Mesothelial cell of epicardium (in vitro differentiated cells): ENCODE measurements at regions not wholly inside any gene's neighbourhood (a gene's known extent, or its start where the extent isn't known, plus 50 kb on each side); places are given as distances from the start of the nearest gene placed in this dataset.

ENCODE experiments used
- DNase-seq, 2 experiments: peaks; one replicate each; pipeline ENCODE4 v3.0.0; 2021; ENCODE audit warnings: low spot score in 2 of 2; ENCODE audit not compliant: unreplicated experiment in 2 of 2
- H3K27ac Mint-ChIP-seq: 2 replicates; pipeline ENCODE4 v1.8.0; 2021; ENCODE audit warnings: mixed read lengths
- H3K27me3 Mint-ChIP-seq: 2 replicates; pipeline ENCODE4 v1.8.0; 2021; ENCODE audit warnings: low read depth, mixed read lengths
- H3K36me3 Mint-ChIP-seq: 2 replicates; pipeline ENCODE4 v1.8.0; 2021; ENCODE audit warnings: mixed read lengths
- H3K4me1 Mint-ChIP-seq: 2 replicates; pipeline ENCODE4 v1.8.0; 2021; ENCODE audit warnings: mixed read lengths
- H3K4me3 Mint-ChIP-seq: 2 replicates; pipeline ENCODE4 v1.8.0; 2021; ENCODE audit warnings: mild to moderate bottlenecking, moderate library complexity, mixed read lengths
- H3K9me3 Mint-ChIP-seq: 2 replicates; pipeline ENCODE4 v1.8.0; 2021; ENCODE audit warnings: mixed read lengths
- TF ChIP-seq, protein P1 (sequence below): fragments of 200-600 bp; sonication (generic); IDR thresholded peaks from one replicate; pipeline ENCODE4 v1.5.0; 2021; ENCODE audit warnings: antibody characterized with exemption; ENCODE audit not compliant: unreplicated experiment

DNA sequence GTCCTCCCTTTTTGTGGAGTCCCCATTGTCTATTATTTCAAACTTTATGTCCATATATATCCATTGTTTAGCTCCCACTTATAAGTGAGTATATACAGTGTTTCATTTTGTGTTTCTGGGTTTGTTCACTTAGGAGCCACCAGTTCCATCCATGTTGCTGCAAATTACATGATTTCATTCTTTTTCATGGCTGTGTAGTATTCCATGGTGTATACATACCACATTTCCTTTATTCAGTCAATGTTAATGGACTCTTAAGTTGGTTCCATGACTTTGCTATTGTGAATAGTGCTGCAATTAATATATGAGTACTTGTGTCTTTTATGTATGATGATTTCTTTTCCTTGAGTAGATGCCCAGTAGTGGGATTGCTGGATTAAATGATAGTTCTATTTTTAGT lies 329.1 kb downstream of the AR start:
- no peak for DNase-seq
- Mint-ChIP-seq H3K27me3 (no peaks in the 10 kb centered on the region), H3K4me3 (no peak overlapping the region), H3K9me3 (peaks cover 71% of the 10 kb centered on the region), H3K36me3 (no peaks in the 10 kb centered on the region), H3K4me1 (no peaks in the 10 kb centered on the region), H3K27ac (no peak overlapping the region)
- TF ChIP-seq, protein P1, sequence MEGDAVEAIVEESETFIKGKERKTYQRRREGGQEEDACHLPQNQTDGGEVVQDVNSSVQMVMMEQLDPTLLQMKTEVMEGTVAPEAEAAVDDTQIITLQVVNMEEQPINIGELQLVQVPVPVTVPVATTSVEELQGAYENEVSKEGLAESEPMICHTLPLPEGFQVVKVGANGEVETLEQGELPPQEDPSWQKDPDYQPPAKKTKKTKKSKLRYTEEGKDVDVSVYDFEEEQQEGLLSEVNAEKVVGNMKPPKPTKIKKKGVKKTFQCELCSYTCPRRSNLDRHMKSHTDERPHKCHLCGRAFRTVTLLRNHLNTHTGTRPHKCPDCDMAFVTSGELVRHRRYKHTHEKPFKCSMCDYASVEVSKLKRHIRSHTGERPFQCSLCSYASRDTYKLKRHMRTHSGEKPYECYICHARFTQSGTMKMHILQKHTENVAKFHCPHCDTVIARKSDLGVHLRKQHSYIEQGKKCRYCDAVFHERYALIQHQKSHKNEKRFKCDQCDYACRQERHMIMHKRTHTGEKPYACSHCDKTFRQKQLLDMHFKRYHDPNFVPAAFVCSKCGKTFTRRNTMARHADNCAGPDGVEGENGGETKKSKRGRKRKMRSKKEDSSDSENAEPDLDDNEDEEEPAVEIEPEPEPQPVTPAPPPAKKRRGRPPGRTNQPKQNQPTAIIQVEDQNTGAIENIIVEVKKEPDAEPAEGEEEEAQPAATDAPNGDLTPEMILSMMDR = no peak

DNA sequence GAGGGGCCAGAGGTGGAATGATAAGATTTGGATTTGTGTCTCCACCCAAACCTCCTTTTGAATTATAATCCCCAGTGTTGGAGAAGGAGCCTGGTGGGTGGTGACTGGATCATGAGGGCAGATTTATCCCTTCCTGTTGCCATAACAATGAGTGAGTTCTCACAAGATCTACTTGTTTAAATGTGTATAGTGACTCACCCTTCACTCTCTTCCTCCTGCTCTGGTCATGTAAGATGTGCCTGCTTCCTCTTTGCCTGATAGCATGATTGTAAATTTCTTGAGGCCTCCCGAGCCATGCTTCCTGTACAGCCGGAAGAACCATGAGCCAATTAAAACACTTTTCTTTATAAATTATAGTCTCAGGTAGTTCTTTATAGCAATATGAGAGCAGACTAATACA lies 348.6 kb downstream of the AR start:
- Mint-ChIP-seq H3K4me1 (no peaks in the 10 kb centered on the region), H3K9me3 (peaks cover 43% of the 10 kb centered on the region), H3K27me3 (no peaks in the 10 kb centered on the region), H3K4me3 (no peak overlapping the region), H3K27ac (no peak overlapping the region), H3K36me3 (no peaks in the 10 kb centered on the region)
- DNase-seq = no peak
- TF ChIP-seq, protein P1 = no peak

DNA sequence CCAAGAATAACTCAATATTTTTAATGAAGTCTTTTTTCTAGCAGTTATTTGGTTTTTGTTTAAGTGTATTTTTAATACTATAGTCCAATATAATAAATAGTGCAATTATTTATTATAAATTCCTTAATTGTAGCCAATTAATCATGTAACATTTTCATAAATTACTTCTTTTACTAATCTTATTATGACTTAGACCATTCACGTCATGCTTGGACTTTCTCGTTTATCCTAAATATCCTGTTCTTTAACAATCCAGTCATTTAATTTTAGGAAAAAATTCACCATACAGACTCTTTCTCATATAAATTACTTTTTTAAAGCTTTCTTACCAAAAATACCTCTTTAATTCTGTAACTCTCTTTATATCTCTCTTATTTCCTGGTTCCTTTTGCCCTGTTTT lies 350.1 kb downstream of the AR start:
- no peaks in the 10 kb centered on the region for H3K36me3 Mint-ChIP-seq
- H3K27me3 Mint-ChIP-seq = no peaks in the 10 kb centered on the region
- TF ChIP-seq, protein P1 = no peak
- H3K4me3 Mint-ChIP-seq = no peak overlapping the region
- H3K9me3 Mint-ChIP-seq = peaks cover 48% of the 10 kb centered on the region
- H3K4me1 Mint-ChIP-seq = no peaks in the 10 kb centered on the region
- DNase-seq = no peak
- H3K27ac Mint-ChIP-seq = no peak overlapping the region

DNA sequence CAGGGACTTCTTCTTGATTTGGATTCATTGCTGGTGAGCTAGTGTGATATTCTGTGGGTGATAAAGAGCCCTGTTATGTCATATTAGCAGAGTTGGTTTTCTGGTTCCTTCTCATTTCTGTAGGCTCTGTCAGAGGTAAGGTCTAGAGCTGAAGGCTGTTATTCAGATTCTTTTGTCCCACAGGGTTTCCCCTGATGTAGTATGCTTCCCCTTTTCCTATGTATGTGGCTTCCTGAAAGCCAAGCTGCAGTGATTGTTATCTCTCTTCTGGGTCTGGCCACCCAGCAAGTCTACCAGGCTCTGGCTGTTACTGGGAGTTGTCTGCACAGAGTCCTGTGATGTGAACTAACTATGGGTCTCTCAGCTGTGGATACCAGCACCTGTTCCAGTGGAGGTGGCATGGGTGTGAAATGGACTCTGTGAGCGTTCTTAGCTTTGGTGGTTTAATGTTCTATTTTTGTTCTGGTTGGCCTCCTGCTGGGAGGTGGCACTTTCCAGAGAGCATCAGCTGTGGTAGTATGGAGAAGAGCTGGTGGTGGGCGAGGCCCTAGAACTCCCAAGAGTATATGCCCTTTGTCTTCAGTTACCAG lies 373.7 kb downstream of the AR start:
- no peak for DNase-seq
- peaks cover 69% of the 10 kb centered on the region for H3K9me3 Mint-ChIP-seq
- H3K36me3 Mint-ChIP-seq = no peaks in the 10 kb centered on the region
- H3K27ac Mint-ChIP-seq = no peak overlapping the region
- TF ChIP-seq, protein P1 = no peak
- H3K4me1 Mint-ChIP-seq = no peaks in the 10 kb centered on the region
- H3K27me3 Mint-ChIP-seq = no peaks in the 10 kb centered on the region
- H3K4me3 Mint-ChIP-seq = no peak overlapping the region

DNA sequence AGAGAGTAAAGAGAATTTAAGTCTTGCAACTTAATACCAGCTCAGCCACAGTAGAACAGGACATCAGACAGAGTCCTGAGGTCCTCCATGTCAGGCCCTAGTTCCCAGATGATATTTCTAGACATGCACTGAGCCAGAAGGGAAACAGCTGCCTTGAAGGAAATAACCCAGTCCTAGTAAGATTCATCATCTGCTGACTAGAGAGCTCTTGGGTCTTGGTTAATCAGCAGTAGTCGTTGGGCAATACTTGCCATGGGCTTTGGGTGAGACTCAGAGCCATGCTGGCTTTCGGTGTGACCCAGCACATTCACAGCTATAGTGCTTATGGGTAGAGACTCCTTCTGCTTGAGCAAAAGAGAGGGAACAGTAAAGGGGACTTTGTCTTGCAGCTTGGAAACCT lies 379.1 kb downstream of the AR start:
- no peak overlapping the region for H3K27ac Mint-ChIP-seq
- H3K27me3 Mint-ChIP-seq = no peaks in the 10 kb centered on the region
- peaks cover 60% of the 10 kb centered on the region for H3K9me3 Mint-ChIP-seq
- H3K36me3 Mint-ChIP-seq = no peaks in the 10 kb centered on the region
- no peaks in the 10 kb centered on the region for H3K4me1 Mint-ChIP-seq
- no peak for DNase-seq
- TF ChIP-seq, protein P1 = no peak
- no peak overlapping the region for H3K4me3 Mint-ChIP-seq

DNA sequence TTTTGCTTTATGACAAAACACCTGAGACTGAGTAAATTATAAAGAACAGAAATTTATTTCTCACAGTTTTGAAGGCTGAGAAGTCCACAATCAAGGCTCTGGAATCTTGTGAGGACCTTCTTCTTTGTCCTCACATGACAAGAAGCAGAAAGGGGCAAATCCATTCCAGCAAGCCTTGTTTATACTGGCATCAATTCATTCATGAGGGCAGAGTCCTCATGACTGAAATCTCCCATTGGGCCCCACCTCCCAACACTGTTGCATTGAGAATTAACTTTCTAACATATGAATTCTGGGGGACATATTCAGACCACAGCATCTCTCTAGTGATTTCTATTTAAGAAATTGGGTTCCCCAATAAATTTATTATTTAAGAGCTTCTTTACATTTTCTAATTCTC lies 395.4 kb downstream of the AR start:
- no peaks in the 10 kb centered on the region for H3K27me3 Mint-ChIP-seq
- no peak overlapping the region for H3K4me3 Mint-ChIP-seq
- DNase-seq = no peak
- H3K36me3 Mint-ChIP-seq = no peaks in the 10 kb centered on the region
- TF ChIP-seq, protein P1 = no peak
- H3K4me1 Mint-ChIP-seq = no peaks in the 10 kb centered on the region
- no peak overlapping the region for H3K27ac Mint-ChIP-seq
- H3K9me3 Mint-ChIP-seq = peaks cover 30% of the 10 kb centered on the region
